Naive thymus-derived CD4-positive, alpha-beta T cell (primary cell): ENCODE measurements at regions not wholly inside any gene's neighbourhood (a gene's known extent, or its start where the extent isn't known, plus 50 kb on each side); places are given as distances from the start of the nearest gene placed in this dataset.
A peak's percentile ranks its signal among the peaks of the same experiment; 100 is the strongest.
"Not testable (repeated sequence)": the region's sequence is repeated elsewhere in the genome, so short reads cannot be mapped to it uniquely, and the experiment has no call there.

Source experiments
- ATAC-seq: fragments of 150-1000 bp; cut with Tn5 transposase; 2 replicates; pipeline ENCODE4 v1.10.0; 2021; ENCODE audit warnings: mild to moderate bottlenecking, moderate library complexity
- CTCF ChIA-PET: fragments of 350-600 bp; sonication (Branson Sonifier 250); formaldehyde crosslinking; loops from one replicate; lab custom pipeline; 2021; ENCODE audit warnings: antibody characterized with exemption; lab: Charles Lee
- POLR2A ChIA-PET: fragments of 350-600 bp; sonication (Branson Sonifier 250); formaldehyde crosslinking; loops from one replicate; lab custom pipeline; 2021; ENCODE audit warnings: antibody characterized with exemption, inconsistent platforms; lab: Charles Lee
- DNase-seq, 9 donors: peaks; one replicate each; pipeline versions ENCODE4 v3.0.0 to v3.0.0-alpha.2; 2020 to 2022; ENCODE audit warnings: mixed read lengths in 1 of 9
- H3K27ac ChIP-seq: one replicate; pipeline ENCODE4 v1.7.0; 2013; ENCODE audit warnings: mild to moderate bottlenecking, low read depth, low read length, moderate library complexity
- H3K27me3 ChIP-seq, 2 donors: one replicate each; pipeline ENCODE4 v1.7.0; 2013; ENCODE audit warnings: low read length in 2 of 2, mild to moderate bottlenecking in 2 of 2, moderate library complexity in 2 of 2; ENCODE audit not compliant: control insufficient read depth in 2 of 2, insufficient read depth in 2 of 2
- H3K36me3 ChIP-seq, 3 experiments: 1 replicate in 2 of 3; 2 replicates in 1 of 3; pipeline ENCODE4 v1.7.0; 2013; ENCODE audit warnings: low read length in 3 of 3, mild to moderate bottlenecking in 3 of 3, moderate library complexity in 1 of 3; ENCODE audit not compliant: insufficient read depth in 3 of 3, control insufficient read depth in 2 of 3
- H3K4me1 ChIP-seq, 2 donors: one replicate each; pipeline ENCODE4 v1.7.0; 2013; ENCODE audit warnings: low read length in 2 of 2, mild to moderate bottlenecking in 2 of 2, moderate library complexity in 1 of 2; ENCODE audit not compliant: control insufficient read depth in 2 of 2, insufficient read depth in 2 of 2
- H3K4me3 ChIP-seq: 2 replicates; pipeline ENCODE4 v1.7.0; 2013; ENCODE audit warnings: mild to moderate bottlenecking, low read length
- H3K9me3 ChIP-seq, 3 experiments: 1 replicate in 2 of 3; 2 replicates in 1 of 3; pipeline ENCODE4 v1.7.0; 2013; ENCODE audit warnings: low read length in 3 of 3; ENCODE audit not compliant: control insufficient read depth in 2 of 3
- H3K27ac Mint-ChIP-seq, 9 donors: one replicate each; pipeline ENCODE4 v1.8.0; 2020 to 2022; ENCODE audit warnings: mixed read lengths in 9 of 9, mild to moderate bottlenecking in 8 of 9, moderate library complexity in 5 of 9, inconsistent platforms in 2 of 9
- H3K27me3 Mint-ChIP-seq, 5 donors: one replicate each; pipeline ENCODE4 v1.8.0; 2021 to 2022; ENCODE audit warnings: mixed read lengths in 5 of 5, mild to moderate bottlenecking in 1 of 5
- H3K36me3 Mint-ChIP-seq, 5 donors: one replicate each; pipeline ENCODE4 v1.8.0; 2020 to 2022; ENCODE audit warnings: mixed read lengths in 5 of 5, mild to moderate bottlenecking in 3 of 5, inconsistent platforms in 1 of 5
- H3K4me1 Mint-ChIP-seq, 7 donors: one replicate each; pipeline ENCODE4 v1.8.0; 2020 to 2022; ENCODE audit warnings: mixed read lengths in 7 of 7, mild to moderate bottlenecking in 3 of 7, inconsistent platforms in 1 of 7
- H3K4me3 Mint-ChIP-seq, 10 donors: one replicate each; pipeline ENCODE4 v1.8.0; 2020 to 2022; ENCODE audit warnings: mild to moderate bottlenecking in 10 of 10, mixed read lengths in 10 of 10, moderate library complexity in 6 of 10, inconsistent platforms in 2 of 10
- H3K9me3 Mint-ChIP-seq, 11 donors: one replicate each; pipeline ENCODE4 v1.8.0; 2020 to 2022; ENCODE audit warnings: mixed read lengths in 11 of 11, mild to moderate bottlenecking in 4 of 11, inconsistent platforms in 1 of 11, moderate library complexity in 1 of 11
- intact Hi-C, 2 donors: fragments of 100-400 bp; cut with micrococcal nuclease; formaldehyde crosslinking; loops; one replicate each; pipeline ENCODE4 v1.15.1; 2023

GRCh38 chrX:45508454-45508853 is 307.8 kb upstream of the DIPK2B start:
- H3K36me3 Mint-ChIP-seq = no peaks in the 10 kb centered on the region
- no peak overlapping the region for H3K4me3 ChIP-seq
- ChIA-PET POLR2A (no interaction called here), CTCF (no interaction called here)
- no peaks in the 10 kb centered on the region for H3K36me3 ChIP-seq
- no peaks in the 10 kb centered on the region for H3K27me3 ChIP-seq
- no peak overlapping the region for H3K4me3 Mint-ChIP-seq
- ATAC-seq = no peak
- no peaks in the 10 kb centered on the region for H3K27me3 Mint-ChIP-seq
- intact Hi-C loops = no loop called here
- no peaks in the 10 kb centered on the region for H3K4me1 ChIP-seq
- no peak for DNase-seq
- no peaks in the 10 kb centered on the region for H3K9me3 ChIP-seq
- no peak overlapping the region for H3K27ac ChIP-seq
- H3K27ac Mint-ChIP-seq = no peak overlapping the region
- H3K9me3 Mint-ChIP-seq = peaks cover 0 to 6% (median 0%) of the 10 kb centered on the region in 11 donors
- peaks cover 0 to 8% (median 0%) of the 10 kb centered on the region in 7 donors for H3K4me1 Mint-ChIP-seq

GRCh38 chrX:45506149-45506730 is 305.6 kb upstream of the DIPK2B start:
- Mint-ChIP-seq H3K36me3 (no peaks in the 10 kb centered on the region), H3K4me3 (no peak overlapping the region), H3K27ac (no peak overlapping the region), H3K4me1 (peaks cover 0 to 8% (median 0%) of the 10 kb centered on the region in 7 donors), H3K9me3 (peaks cover 0 to 6% (median 0%) of the 10 kb centered on the region in 11 donors), H3K27me3 (peaks cover 0 to 10% (median 2%) of the 10 kb centered on the region in 5 donors)
- Histone ChIP-seq H3K9me3 (no peaks in the 10 kb centered on the region), H3K36me3 (no peaks in the 10 kb centered on the region), H3K4me1 (no peaks in the 10 kb centered on the region), H3K27ac (no peak overlapping the region), H3K4me3 (no peak overlapping the region), H3K27me3 (no peaks in the 10 kb centered on the region)
- ChIA-PET CTCF (interaction anchor here (0.5 kb wide), 1 partner anchor 884 kb away, joined by 3 read pairs; no protein-coding TSS in a partner anchor), POLR2A (no interaction called here)
- intact Hi-C loops = no loop called here
- no peak for DNase-seq
- no peak for ATAC-seq

GRCh38 chrX:45505214-45505613 is 304.5 kb upstream of the DIPK2B start:
- no peak overlapping the region for H3K4me3 Mint-ChIP-seq
- intact Hi-C loops = no loop called here

GRCh38 chrX:45503787-45504362 is 303.2 kb upstream of the DIPK2B start:
- H3K36me3 Mint-ChIP-seq, H3K4me1 ChIP-seq, POLR2A ChIA-PET, H3K4me1 Mint-ChIP-seq, DNase-seq, CTCF ChIA-PET, ATAC-seq, H3K9me3 ChIP-seq, H3K27me3 ChIP-seq, H3K36me3 ChIP-seq, intact Hi-C loops, H3K4me3 ChIP-seq, H3K9me3 Mint-ChIP-seq, H3K27ac ChIP-seq, H3K27ac Mint-ChIP-seq, H3K4me3 Mint-ChIP-seq: not testable (repeated sequence)
- peaks cover 0 to 10% (median 5%) of the 10 kb centered on the region in 5 donors for H3K27me3 Mint-ChIP-seq

More at GRCh38 chrX:45505214-45505613, 304.5 kb upstream of the DIPK2B start:
- POLR2A ChIA-PET = no interaction called here
- ATAC-seq (peak; percentile 53), DNase-seq (no peak)
- no peaks in the 10 kb centered on the region for H3K36me3 ChIP-seq
- Mint-ChIP-seq H3K9me3 (peaks cover 0 to 6% (median 0%) of the 10 kb centered on the region in 11 donors), H3K36me3 (no peaks in the 10 kb centered on the region), H3K27ac (no peak overlapping the region), H3K4me1 (peaks cover 0 to 8% (median 0%) of the 10 kb centered on the region in 7 donors), H3K27me3 (peaks cover 0 to 10% (median 5%) of the 10 kb centered on the region in 5 donors)
- no peak overlapping the region for H3K27ac ChIP-seq
- no peak overlapping the region for H3K4me3 ChIP-seq
- H3K9me3 ChIP-seq = no peaks in the 10 kb centered on the region
- no peaks in the 10 kb centered on the region for H3K4me1 ChIP-seq
- no peaks in the 10 kb centered on the region for H3K27me3 ChIP-seq
- CTCF ChIA-PET = no interaction called here

DNA sequence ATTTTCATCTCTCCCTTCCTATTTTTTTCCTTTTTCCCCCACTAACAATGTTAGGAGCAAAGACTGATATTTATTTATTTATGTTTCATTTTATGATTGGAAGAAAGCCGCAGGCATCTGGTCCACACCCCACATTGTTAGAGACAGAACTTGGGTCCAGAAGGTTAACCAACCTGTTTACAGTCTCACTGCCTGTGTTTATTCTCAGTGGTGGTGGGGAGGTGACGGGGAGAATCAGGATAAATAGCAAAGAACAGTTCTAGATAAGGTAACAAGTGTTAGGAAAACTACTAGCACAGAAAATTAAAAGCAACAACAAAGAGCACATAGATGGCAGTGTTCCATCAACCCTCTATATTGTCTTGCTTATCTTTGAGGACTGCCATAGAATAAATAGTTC is 301.7 kb upstream of the DIPK2B start:
- H3K36me3 Mint-ChIP-seq = no peaks in the 10 kb centered on the region
- H3K4me1 ChIP-seq = no peaks in the 10 kb centered on the region
- no peak for DNase-seq
- no peaks in the 10 kb centered on the region for H3K27me3 ChIP-seq
- H3K9me3 ChIP-seq = no peaks in the 10 kb centered on the region
- ChIA-PET CTCF (no interaction called here), POLR2A (no interaction called here)
- peaks cover 0 to 19% (median 7%) of the 10 kb centered on the region in 5 donors for H3K27me3 Mint-ChIP-seq
- H3K27ac Mint-ChIP-seq = no peak overlapping the region
- peaks cover 0 to 8% (median 0%) of the 10 kb centered on the region in 7 donors for H3K4me1 Mint-ChIP-seq
- no peak overlapping the region for H3K4me3 Mint-ChIP-seq
- no peaks in the 10 kb centered on the region for H3K36me3 ChIP-seq
- no peak overlapping the region for H3K27ac ChIP-seq
- no peak overlapping the region for H3K4me3 ChIP-seq
- ATAC-seq = no peak
- H3K9me3 Mint-ChIP-seq = peaks cover 0 to 6% (median 0%) of the 10 kb centered on the region in 11 donors
- intact Hi-C loops = no loop called here

GRCh38 chrX:45497290-45497689 is 296.6 kb upstream of the DIPK2B start:
- Mint-ChIP-seq H3K4me1 (peaks cover 0 to 1% (median 0%) of the 10 kb centered on the region in 7 donors), H3K36me3 (peaks cover 0 to 5% (median 0%) of the 10 kb centered on the region in 5 donors), H3K9me3 (peaks cover 3 to 35% (median 13%) of the 10 kb centered on the region in 11 donors), H3K27ac (peak overlapping the region in 1 of 9 donors; percentile 20), H3K27me3 (peaks cover 3 to 14% (median 5%) of the 10 kb centered on the region in 5 donors), H3K4me3 (no peak overlapping the region)
- ChIA-PET POLR2A (no interaction called here), CTCF (no interaction called here)
- Histone ChIP-seq H3K4me3 (no peak overlapping the region), H3K36me3 (no peaks in the 10 kb centered on the region), H3K4me1 (no peaks in the 10 kb centered on the region), H3K9me3 (no peaks in the 10 kb centered on the region), H3K27me3 (no peaks in the 10 kb centered on the region), H3K27ac (no peak overlapping the region)
- intact Hi-C loops = no loop called here
- DNase-seq = no peak
- ATAC-seq = no peak

DNA sequence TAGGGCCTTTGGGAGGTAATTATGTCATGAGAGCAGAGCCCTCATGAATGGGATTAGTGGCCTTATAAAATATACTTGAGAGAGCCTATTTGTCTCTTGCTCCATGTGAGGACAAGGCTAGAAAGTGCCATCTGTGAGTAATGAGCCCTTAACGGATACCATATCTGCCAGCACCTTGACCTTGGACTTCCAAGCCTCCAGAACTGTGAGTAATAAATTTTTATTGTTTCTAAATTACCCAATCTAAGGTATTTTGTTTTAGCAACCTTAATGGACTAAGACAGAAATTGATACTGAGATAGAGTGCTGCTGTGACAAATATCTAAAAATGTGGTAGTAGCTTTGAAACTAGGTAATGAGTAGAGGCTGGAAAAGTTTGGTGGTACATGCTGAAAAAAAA is 285.0 kb upstream of the DIPK2B start:
- Mint-ChIP-seq H3K9me3 (peaks cover 0 to 12% (median 0%) of the 10 kb centered on the region in 11 donors), H3K4me3 (no peak overlapping the region), H3K4me1 (no peaks in the 10 kb centered on the region), H3K27me3 (no peaks in the 10 kb centered on the region), H3K36me3 (no peaks in the 10 kb centered on the region), H3K27ac (no peak overlapping the region)
- DNase-seq (no peak), ATAC-seq (no peak)
- ChIA-PET POLR2A (no interaction called here), CTCF (no interaction called here)
- Histone ChIP-seq H3K4me3 (no peak overlapping the region), H3K27me3 (no peaks in the 10 kb centered on the region), H3K4me1 (no peaks in the 10 kb centered on the region), H3K27ac (no peak overlapping the region), H3K36me3 (no peaks in the 10 kb centered on the region), H3K9me3 (no peaks in the 10 kb centered on the region)
- intact Hi-C loops = no loop called here
